ENCODE measurements at regions not wholly inside any gene's neighbourhood (a gene's known extent, or its start where the extent isn't known, plus 50 kb on each side); places are given as distances from the start of the nearest gene placed in this dataset.

DNA sequence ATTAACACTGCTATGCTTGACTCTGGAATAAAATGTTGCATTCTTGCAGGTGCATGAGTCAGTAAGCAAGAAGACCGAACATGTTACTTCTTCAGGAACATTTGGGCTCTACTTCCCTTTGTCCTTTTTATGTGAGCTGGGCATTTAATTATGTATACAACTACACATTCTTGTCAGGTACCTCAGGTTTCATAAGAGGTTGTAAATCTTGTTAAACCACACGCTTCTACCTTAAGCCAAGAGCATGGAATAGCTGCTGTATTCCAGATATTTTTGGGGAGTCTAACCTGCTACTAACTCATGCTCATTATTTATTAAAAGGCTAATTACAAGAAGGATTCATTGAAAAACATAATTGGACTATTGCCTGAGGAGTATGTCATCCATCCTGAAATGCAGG lies 414.2 kb upstream of the KLF6 start:
- H3K4me3 ChIP-seq (replicated peaks; ENCODE audit: low read depth, low read length), result no peak overlapping the region
- DNase-seq (ENCODE audit: extremely low read depth, low read depth), result no peak
- TF ChIP-seq, protein P1, sequence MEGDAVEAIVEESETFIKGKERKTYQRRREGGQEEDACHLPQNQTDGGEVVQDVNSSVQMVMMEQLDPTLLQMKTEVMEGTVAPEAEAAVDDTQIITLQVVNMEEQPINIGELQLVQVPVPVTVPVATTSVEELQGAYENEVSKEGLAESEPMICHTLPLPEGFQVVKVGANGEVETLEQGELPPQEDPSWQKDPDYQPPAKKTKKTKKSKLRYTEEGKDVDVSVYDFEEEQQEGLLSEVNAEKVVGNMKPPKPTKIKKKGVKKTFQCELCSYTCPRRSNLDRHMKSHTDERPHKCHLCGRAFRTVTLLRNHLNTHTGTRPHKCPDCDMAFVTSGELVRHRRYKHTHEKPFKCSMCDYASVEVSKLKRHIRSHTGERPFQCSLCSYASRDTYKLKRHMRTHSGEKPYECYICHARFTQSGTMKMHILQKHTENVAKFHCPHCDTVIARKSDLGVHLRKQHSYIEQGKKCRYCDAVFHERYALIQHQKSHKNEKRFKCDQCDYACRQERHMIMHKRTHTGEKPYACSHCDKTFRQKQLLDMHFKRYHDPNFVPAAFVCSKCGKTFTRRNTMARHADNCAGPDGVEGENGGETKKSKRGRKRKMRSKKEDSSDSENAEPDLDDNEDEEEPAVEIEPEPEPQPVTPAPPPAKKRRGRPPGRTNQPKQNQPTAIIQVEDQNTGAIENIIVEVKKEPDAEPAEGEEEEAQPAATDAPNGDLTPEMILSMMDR (IDR thresholded peaks at IDR 0.05; ENCODE audit: low read depth, low read length, missing control alignments), result no peak

DNA sequence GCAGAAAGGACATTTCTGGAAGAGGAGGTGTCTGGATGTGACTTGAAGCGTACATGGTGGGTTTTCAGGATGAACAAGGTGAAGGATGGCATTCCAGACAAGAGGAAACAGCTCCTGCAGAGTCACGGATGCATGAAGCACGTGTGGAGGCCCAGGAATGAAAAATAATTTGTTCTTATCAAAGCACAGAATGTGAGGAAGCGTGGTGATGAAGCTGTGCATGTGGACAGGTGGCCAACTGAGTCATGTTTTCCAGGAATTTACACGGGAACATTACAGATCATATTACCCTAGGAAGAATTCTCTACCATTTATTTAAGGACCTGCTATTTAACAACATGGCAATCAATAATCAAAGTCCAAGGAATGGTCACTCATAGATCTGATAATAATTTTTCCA lies 413.2 kb upstream of the KLF6 start:
- no peak for DNase-seq (ENCODE audit: extremely low read depth, low read depth)
- no peak overlapping the region for H3K4me3 ChIP-seq (replicated peaks; ENCODE audit: low read depth, low read length)
- TF ChIP-seq, protein P1 (IDR thresholded peaks at IDR 0.05; ENCODE audit: low read depth, low read length, missing control alignments), result no peak

DNA sequence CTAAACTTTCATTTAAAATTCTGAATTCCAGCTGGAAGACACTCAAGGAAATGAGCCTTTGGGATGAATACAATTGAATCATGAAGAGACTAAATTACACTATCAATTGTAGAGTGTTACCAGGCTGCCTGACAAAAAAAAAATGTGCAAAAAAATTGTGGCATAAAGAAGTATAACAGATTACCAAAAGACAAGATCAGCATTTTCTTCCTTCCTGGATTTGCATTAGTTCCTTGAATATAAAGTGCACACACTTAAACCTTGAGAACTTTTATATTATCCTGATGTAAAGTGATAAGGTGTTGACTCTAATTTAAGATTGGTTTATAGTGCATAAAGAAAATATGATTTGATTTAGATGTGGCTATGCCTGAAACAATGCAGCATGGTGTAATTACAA lies 412.7 kb upstream of the KLF6 start:
- H3K4me3 ChIP-seq (replicated peaks; ENCODE audit: low read depth, low read length), result no peak overlapping the region
- TF ChIP-seq, protein P1 (IDR thresholded peaks at IDR 0.05; ENCODE audit: low read depth, low read length, missing control alignments), result no peak
- no peak for DNase-seq (ENCODE audit: extremely low read depth, low read depth)

DNA sequence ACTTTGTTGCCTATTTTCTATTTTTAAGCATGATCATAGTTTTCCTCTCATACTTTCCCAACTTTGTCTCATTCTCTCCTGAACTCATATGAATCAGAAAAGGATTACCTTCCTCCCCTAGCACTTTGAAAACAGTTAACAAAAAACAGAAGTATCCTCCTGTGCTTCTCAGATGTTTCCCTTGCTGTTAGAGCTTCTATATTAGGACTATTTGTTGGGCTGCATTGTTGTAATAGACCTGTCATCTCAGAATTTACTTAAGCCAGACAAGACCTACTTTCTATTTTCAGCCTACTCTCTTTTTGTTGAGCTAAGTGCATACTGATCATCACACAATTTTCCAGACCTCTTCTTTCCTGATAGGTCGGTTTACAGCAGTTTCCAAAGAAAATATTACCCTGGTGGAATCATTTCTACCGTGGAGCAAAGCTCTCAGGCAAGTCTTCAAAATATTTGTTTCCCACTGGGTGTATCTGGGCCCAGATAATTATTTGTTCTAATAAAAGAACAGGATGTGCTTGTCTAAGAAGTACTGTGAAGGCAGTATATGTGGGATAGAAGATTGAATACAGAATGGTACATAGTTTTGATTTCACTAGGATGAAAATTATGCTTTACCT lies 411.9 kb upstream of the KLF6 start:
- TF ChIP-seq, protein P1 (IDR thresholded peaks at IDR 0.05; ENCODE audit: low read depth, low read length, missing control alignments), result no peak
- DNase-seq (ENCODE audit: extremely low read depth, low read depth), result no peak
- H3K4me3 ChIP-seq (replicated peaks; ENCODE audit: low read depth, low read length), result no peak overlapping the region

DNA sequence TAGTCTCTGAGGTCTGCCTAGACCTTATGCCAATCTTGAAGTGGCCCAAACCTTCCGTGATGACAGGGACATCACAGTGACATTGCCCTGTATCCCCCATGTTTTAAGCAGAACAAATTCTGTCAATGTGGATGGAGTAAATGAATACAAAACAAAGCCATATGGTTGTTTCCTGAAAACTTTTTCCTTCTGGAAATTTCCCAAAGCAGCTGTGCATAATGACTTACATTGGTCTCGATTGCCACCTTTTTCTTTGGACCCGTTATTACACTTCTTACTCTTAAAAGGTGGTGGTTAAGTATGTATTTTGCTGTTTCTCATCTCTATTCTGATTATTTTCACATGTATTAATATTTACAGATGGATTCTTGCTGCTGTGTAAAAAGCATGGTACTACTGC lies 411.2 kb upstream of the KLF6 start:
- H3K4me3 ChIP-seq (replicated peaks; ENCODE audit: low read depth, low read length), result no peak overlapping the region
- no peak for DNase-seq (ENCODE audit: extremely low read depth, low read depth)
- TF ChIP-seq, protein P1 (IDR thresholded peaks at IDR 0.05; ENCODE audit: low read depth, low read length, missing control alignments), result no peak

DNA sequence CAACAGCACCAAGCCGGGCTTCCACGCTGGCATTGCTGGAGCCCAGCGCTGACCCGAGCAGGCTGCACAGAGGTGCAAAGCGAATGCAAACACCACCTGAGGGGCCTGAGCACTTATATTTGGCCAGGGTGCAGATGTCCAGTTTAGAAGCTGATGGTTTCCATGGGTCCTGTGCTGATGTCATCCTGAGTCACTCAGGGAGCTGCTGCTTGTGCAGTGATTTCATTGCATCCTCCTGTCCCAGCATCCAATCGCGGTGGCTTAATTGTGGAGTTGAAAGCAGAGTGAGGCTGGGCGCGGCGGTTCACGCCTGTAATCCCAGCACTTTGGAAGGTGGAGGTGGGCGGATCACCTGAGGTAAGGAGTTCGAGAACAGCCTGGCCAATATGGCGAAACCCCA lies 410.2 kb upstream of the KLF6 start:
- DNase-seq (ENCODE audit: extremely low read depth, low read depth), result no peak
- TF ChIP-seq, protein P1 (IDR thresholded peaks at IDR 0.05; ENCODE audit: low read depth, low read length, missing control alignments), result no peak
- no peak overlapping the region for H3K4me3 ChIP-seq (replicated peaks; ENCODE audit: low read depth, low read length)

DNA sequence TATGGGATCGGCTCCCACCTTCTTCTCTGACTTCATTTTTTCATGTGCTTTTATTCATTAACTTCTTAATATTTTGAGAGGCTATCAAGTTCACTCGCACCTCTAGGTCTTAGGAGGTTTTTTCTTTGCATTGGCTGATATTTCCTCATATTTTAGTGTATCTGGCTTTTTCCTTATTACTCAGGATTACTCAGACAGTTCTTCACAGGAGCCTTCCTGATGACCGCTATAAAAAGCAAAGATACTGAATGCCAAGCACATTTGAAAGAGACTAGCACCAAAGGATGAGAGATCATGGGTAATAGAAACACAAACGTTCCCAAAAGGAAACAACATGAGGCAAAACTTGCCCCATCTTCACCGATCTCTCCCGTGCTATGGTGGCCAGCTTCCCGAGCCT lies 409.2 kb upstream of the KLF6 start:
- DNase-seq (ENCODE audit: extremely low read depth, low read depth), result no peak
- no peak overlapping the region for H3K4me3 ChIP-seq (replicated peaks; ENCODE audit: low read depth, low read length)
- TF ChIP-seq, protein P1 (IDR thresholded peaks at IDR 0.05; ENCODE audit: low read depth, low read length, missing control alignments), result no peak
